ENCODE measurements at regions not wholly inside any gene's neighbourhood (a gene's known extent, or its start where the extent isn't known, plus 50 kb on each side); places are given as distances from the start of the nearest gene placed in this dataset.

DNA sequence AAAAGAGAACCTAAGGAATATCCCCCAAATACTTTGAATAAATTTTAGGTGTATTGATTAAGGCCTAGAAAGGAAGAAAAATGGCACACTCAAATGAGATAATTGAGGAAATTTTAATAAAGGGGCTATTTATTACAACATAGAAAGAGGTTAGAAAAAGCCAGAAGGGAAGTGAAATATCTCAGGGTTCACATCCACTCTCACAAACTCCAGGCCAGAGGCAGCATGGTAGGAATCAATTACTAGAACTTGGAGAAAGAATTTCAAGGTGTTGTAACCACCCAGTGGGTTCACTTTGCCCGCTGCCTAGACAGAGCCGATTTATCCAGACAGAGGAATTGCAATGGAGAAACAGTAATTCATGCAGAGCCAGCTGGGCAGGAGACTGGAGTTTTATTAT, 617.5 kb upstream of the ACVR2A start:
- TF ChIP-seq, protein P1, sequence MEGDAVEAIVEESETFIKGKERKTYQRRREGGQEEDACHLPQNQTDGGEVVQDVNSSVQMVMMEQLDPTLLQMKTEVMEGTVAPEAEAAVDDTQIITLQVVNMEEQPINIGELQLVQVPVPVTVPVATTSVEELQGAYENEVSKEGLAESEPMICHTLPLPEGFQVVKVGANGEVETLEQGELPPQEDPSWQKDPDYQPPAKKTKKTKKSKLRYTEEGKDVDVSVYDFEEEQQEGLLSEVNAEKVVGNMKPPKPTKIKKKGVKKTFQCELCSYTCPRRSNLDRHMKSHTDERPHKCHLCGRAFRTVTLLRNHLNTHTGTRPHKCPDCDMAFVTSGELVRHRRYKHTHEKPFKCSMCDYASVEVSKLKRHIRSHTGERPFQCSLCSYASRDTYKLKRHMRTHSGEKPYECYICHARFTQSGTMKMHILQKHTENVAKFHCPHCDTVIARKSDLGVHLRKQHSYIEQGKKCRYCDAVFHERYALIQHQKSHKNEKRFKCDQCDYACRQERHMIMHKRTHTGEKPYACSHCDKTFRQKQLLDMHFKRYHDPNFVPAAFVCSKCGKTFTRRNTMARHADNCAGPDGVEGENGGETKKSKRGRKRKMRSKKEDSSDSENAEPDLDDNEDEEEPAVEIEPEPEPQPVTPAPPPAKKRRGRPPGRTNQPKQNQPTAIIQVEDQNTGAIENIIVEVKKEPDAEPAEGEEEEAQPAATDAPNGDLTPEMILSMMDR (IDR thresholded peaks at IDR 0.05; ENCODE audit: low read depth, low read length, missing control alignments): no peak
- H3K4me3 ChIP-seq (ENCODE audit: low read depth, low read length): no peak overlapping the region
- DNase-seq (ENCODE audit: low read depth): no peak

DNA sequence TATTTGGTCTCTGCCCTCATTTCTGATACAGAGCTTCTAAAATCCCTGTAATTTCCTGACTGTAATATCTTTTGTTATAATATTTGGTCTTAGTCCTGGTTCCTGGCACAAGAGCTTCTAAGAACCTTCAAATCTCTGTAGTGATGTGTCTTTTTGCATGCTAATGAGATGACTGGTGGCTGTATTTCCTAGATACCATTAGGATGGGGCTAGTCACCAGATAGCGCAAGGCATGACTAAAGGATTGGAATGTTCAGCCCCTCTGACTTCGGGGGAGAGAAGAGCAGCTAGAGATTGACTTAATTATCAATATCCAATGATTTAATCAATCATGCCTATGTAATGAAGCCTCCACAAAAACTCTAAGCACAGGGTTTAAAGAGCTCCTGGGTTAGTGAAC, 620.8 kb upstream of the ACVR2A start:
- H3K4me3 ChIP-seq (ENCODE audit: low read depth, low read length): no peak overlapping the region
- TF ChIP-seq, protein P1 (IDR thresholded peaks at IDR 0.05; ENCODE audit: low read depth, low read length, missing control alignments): no peak
- no peak for DNase-seq (ENCODE audit: low read depth)

DNA sequence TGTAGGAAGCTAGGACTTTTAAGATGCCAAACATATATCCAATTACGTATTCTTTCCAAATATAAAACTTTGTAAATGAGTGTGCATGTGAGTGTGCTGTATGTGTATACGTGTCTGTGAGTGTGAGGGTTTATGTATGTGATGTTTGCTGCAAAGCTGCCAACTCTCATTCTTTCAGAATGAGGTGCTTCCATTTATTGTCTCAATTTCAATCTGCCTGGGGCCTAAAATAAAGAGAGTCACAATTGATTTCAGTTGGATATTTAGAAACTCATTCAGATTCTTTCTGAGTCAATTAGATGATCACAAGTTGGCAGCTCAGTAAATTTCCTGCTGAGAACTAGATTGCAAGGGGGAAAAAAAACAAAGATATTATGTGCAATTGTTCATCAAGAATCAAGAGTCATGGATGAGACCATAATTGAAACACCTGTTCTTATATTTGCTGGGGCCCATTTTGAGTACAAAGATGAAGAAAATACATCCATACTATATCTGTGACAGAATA, 621.2 kb upstream of the ACVR2A start:
- DNase-seq (ENCODE audit: low read depth): no peak
- H3K4me3 ChIP-seq (ENCODE audit: low read depth, low read length): no peak overlapping the region
- TF ChIP-seq, protein P1 (IDR thresholded peaks at IDR 0.05; ENCODE audit: low read depth, low read length, missing control alignments): no peak

DNA sequence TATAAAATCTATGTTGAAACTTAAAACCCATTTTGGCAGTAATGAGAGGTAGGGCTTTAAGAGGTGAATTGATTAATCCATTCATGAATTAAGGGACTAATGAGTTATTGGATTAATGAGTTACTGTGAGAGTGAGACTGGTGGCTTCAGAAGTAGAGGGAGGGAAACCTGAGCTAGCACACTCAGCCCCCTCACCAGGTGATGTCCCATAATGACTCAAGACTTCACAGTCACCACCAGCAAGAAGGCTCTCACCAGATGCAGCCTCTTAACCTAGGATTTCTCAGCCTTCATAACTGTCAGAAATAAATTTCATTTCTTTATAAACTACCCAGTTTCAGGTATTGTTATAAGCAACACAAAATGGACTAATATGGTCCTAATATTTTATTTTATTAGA, 621.7 kb upstream of the ACVR2A start:
- DNase-seq (ENCODE audit: low read depth): peak; percentile 21
- TF ChIP-seq, protein P1 (IDR thresholded peaks at IDR 0.05; ENCODE audit: low read depth, low read length, missing control alignments): no peak
- H3K4me3 ChIP-seq (ENCODE audit: low read depth, low read length): no peak overlapping the region

DNA sequence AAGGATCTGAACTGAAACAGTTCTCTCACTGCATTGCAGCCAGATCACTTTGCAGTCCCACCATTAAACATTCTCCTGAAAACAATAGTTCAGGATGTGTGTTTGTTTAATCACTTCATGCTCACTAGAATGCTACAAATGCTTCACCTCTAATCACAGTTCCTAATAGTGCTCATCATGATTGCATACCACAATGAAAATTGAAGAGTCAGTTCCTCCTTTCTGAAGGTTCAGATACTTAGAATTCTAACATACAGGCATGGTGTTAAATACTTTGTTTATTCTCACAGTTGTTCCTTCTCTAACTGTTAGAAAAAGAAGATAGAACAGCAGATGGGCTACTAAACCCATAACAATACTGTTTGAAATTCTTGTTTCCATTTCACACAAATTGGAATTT, 622.3 kb upstream of the ACVR2A start:
- TF ChIP-seq, protein P1 (IDR thresholded peaks at IDR 0.05; ENCODE audit: low read depth, low read length, missing control alignments): no peak
- H3K4me3 ChIP-seq (ENCODE audit: low read depth, low read length): no peak overlapping the region
- DNase-seq (ENCODE audit: low read depth): no peak

DNA sequence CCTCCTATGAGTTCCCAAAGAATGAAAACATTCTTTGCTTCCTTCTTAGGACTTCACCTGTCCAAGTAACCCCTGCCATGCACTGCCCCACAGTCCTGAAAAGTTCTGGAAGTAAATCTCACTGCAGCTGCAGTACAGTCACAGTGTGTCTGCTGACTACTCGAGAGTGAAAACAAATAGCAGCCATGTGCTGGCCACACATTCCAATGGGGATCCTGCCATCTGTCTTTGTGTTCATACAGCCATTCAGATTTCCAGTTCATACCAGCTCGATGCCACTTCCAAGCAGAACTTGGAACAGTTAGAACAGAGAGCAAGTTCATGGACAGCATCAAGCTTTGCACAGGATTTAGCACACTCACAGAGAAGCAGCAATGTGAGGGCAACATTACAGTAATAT, 629.9 kb upstream of the ACVR2A start:
- no peak for DNase-seq (ENCODE audit: low read depth)
- TF ChIP-seq, protein P1 (IDR thresholded peaks at IDR 0.05; ENCODE audit: low read depth, low read length, missing control alignments): no peak
- no peak overlapping the region for H3K4me3 ChIP-seq (ENCODE audit: low read depth, low read length)

DNA sequence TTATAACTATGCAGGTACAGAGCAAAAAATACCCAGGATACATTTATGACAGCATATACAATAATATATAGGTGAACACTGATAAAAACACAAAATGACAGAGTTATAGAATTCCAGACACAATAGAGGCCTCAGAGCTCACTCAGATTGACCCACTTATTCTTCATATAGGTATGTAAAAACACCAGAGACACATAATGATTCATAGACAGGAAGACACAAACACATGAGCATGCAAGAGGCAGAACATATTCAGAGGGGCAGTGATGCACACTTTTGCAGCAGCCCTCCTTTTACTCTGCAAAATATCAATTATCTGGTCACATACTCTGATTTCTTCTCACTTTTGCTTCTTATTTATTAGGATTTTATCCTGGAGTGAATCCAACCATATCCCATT, 633.3 kb upstream of the ACVR2A start:
- H3K4me3 ChIP-seq (ENCODE audit: low read depth, low read length): no peak overlapping the region
- no peak for DNase-seq (ENCODE audit: low read depth)
- TF ChIP-seq, protein P1 (IDR thresholded peaks at IDR 0.05; ENCODE audit: low read depth, low read length, missing control alignments): no peak

All from GM12864 (cell line).